Fibroblast of mammary gland (primary cell): ENCODE measurements at regions not wholly inside any gene's neighbourhood (a gene's known extent, or its start where the extent isn't known, plus 50 kb on each side); places are given as distances from the start of the nearest gene placed in this dataset.

ENCODE experiments used
- DNase-seq: peaks from one replicate; pipeline ENCODE4 v3.0.0-alpha.2; 2010; ENCODE audit warnings: low read depth
- H3K4me3 ChIP-seq: 2 replicates; pipeline ENCODE4 v1.5.1; 2011; ENCODE audit warnings: low read depth, mild to moderate bottlenecking, low read length, moderate library complexity; ENCODE audit not compliant: control insufficient read depth
- CTCF ChIP-seq: conservative IDR thresholded peaks from 2 replicates; pipeline ENCODE4 v1.5.1; 2011; ENCODE audit warnings: low read depth, low read length, inconsistent platforms; ENCODE audit not compliant: control insufficient read depth, insufficient read depth

GRCh38 chr18:32884543-32884942, 111.7 kb upstream of the KLHL14 start:
- no peak for TF ChIP-seq CTCF
- DNase-seq, result no peak
- no peak overlapping the region for H3K4me3 ChIP-seq

GRCh38 chr18:32881009-32881408, 108.2 kb upstream of the KLHL14 start:
- no peak for DNase-seq
- no peak for TF ChIP-seq CTCF
- no peak overlapping the region for H3K4me3 ChIP-seq

GRCh38 chr18:32879497-32879896, 106.7 kb upstream of the KLHL14 start:
- TF ChIP-seq CTCF, result no peak
- no peak for DNase-seq
- no peak overlapping the region for H3K4me3 ChIP-seq

- no peak overlapping the region for H3K4me3 ChIP-seq
- no peak for DNase-seq
- TF ChIP-seq CTCF, result no peak
Observed at GRCh38 chr18:32878436-32878835, 105.6 kb upstream of the KLHL14 start.

GRCh38 chr18:32877371-32877770, 104.5 kb upstream of the KLHL14 start:
- TF ChIP-seq CTCF, result no peak
- no peak for DNase-seq
- no peak overlapping the region for H3K4me3 ChIP-seq

- no peak for DNase-seq
- H3K4me3 ChIP-seq, result no peak overlapping the region
- no peak for TF ChIP-seq CTCF
Observed at GRCh38 chr18:32875625-32876024, 102.8 kb upstream of the KLHL14 start.

- no peak for DNase-seq
- TF ChIP-seq CTCF, result no peak
- no peak overlapping the region for H3K4me3 ChIP-seq
Observed at GRCh38 chr18:32871786-32872185, 99.0 kb upstream of the KLHL14 start.
